ENCODE measurements at regions not wholly inside any gene's neighbourhood (a gene's known extent, or its start where the extent isn't known, plus 50 kb on each side); places are given as distances from the start of the nearest gene placed in this dataset.
"Not testable (repeated sequence)": the region's sequence is repeated elsewhere in the genome, so short reads cannot be mapped to it uniquely, and the experiment has no call there.

GRCh38 chr2:52697690-52698089 is 1069.9 kb upstream of the CHAC2 start:
- DNase-seq (ENCODE audit: low spot score) = no peak

GRCh38 chr2:52695731-52696130 is 1071.9 kb upstream of the CHAC2 start:
- no peak for DNase-seq (ENCODE audit: low spot score)

GRCh38 chr2:52686935-52687334 is 1080.7 kb upstream of the CHAC2 start:
- DNase-seq (ENCODE audit: low spot score) = no peak

GRCh38 chr2:52676056-52676455 is 1091.5 kb upstream of the CHAC2 start:
- DNase-seq (ENCODE audit: low spot score) = no peak

GRCh38 chr2:52668724-52669123 is 1098.9 kb upstream of the CHAC2 start:
- DNase-seq (ENCODE audit: low spot score) = no peak

GRCh38 chr2:52659546-52659945 is 1108.1 kb upstream of the CHAC2 start:
- no peak for DNase-seq (ENCODE audit: low spot score)

- no peak for DNase-seq (ENCODE audit: low spot score)
Observed at GRCh38 chr2:52658598-52658997, 1109.0 kb upstream of the CHAC2 start.

- no peak for DNase-seq (ENCODE audit: low spot score)
Observed at GRCh38 chr2:52639692-52640091, 1127.9 kb upstream of the CHAC2 start.

- peak; percentile 26 for DNase-seq (ENCODE audit: low spot score)
Observed at GRCh38 chr2:52632543-52632942, 1135.1 kb upstream of the CHAC2 start.

GRCh38 chr2:52629944-52630343 is 1137.7 kb upstream of the CHAC2 start:
- DNase-seq (ENCODE audit: low spot score) = no peak

- DNase-seq (ENCODE audit: low spot score) = no peak
Observed at GRCh38 chr2:52629531-52629930, 1138.1 kb upstream of the CHAC2 start.

GRCh38 chr2:52622266-52622665 is 1145.3 kb upstream of the CHAC2 start:
- DNase-seq (ENCODE audit: low spot score) = no peak

GRCh38 chr2:52613064-52613463 is 1154.5 kb upstream of the CHAC2 start:
- peak; percentile 37 for DNase-seq (ENCODE audit: low spot score)

GRCh38 chr2:52611759-52612158 is 1155.8 kb upstream of the CHAC2 start:
- DNase-seq (ENCODE audit: low spot score) = no peak

- no peak for DNase-seq (ENCODE audit: low spot score)
Observed at GRCh38 chr2:52608030-52608429, 1159.6 kb upstream of the CHAC2 start.

GRCh38 chr2:52597346-52597745 is 1170.3 kb upstream of the CHAC2 start:
- no peak for DNase-seq (ENCODE audit: low spot score)

GRCh38 chr2:52594026-52594425 is 1173.6 kb upstream of the CHAC2 start:
- no peak for DNase-seq (ENCODE audit: low spot score)

GRCh38 chr2:52584071-52584470 is 1183.5 kb upstream of the CHAC2 start:
- DNase-seq (ENCODE audit: low spot score) = not testable (repeated sequence)

GRCh38 chr2:52572469-52572894 is 1195.1 kb upstream of the CHAC2 start:
- no peak for DNase-seq (ENCODE audit: low spot score)

- no peak for DNase-seq (ENCODE audit: low spot score)
Observed at GRCh38 chr2:52571380-52572347, 1195.9 kb upstream of the CHAC2 start.

GRCh38 chr2:52570716-52571115 is 1196.9 kb upstream of the CHAC2 start:
- no peak for DNase-seq (ENCODE audit: low spot score)

- no peak for DNase-seq (ENCODE audit: low spot score)
Observed at GRCh38 chr2:52563151-52563550, 1204.5 kb upstream of the CHAC2 start.

GRCh38 chr2:52558265-52558664 is 1209.3 kb upstream of the CHAC2 start:
- DNase-seq (ENCODE audit: low spot score) = no peak

- no peak for DNase-seq (ENCODE audit: low spot score)
Observed at GRCh38 chr2:52542297-52542696, 1225.3 kb upstream of the CHAC2 start.
